Lower lobe of right lung (tissue), 2 donors: ENCODE measurements at regions not wholly inside any gene's neighbourhood (a gene's known extent, or its start where the extent isn't known, plus 50 kb on each side); places are given as distances from the start of the nearest gene placed in this dataset.

ENCODE experiments used
- ATAC-seq, 2 donors: fragments of 200-7000 bp; cut with Tn5 transposase; one replicate each; pipeline ENCODE4 v1.9.1; 2020 to 2022; ENCODE audit warnings: mild to moderate bottlenecking in 2 of 2, moderate library complexity in 2 of 2
- DNase-seq: peaks from one replicate; pipeline ENCODE4 v3.0.0-alpha.2; 2020
- H3K27ac ChIP-seq: fragments of 200-600 bp; one replicate; pipeline ENCODE4 v1.8.0; 2022
- H3K27me3 ChIP-seq: fragments of 200-600 bp; one replicate; pipeline ENCODE4 v1.8.0; 2022; ENCODE audit warnings: low read depth
- H3K36me3 ChIP-seq: fragments of 200-600 bp; one replicate; pipeline ENCODE4 v1.8.0; 2022; ENCODE audit warnings: mild to moderate bottlenecking
- H3K4me1 ChIP-seq: fragments of 200-600 bp; one replicate; pipeline ENCODE4 v1.8.0; 2022
- H3K4me3 ChIP-seq: fragments of 200-600 bp; one replicate; pipeline ENCODE4 v1.8.0; 2022; ENCODE audit warnings: mild to moderate bottlenecking
- H3K9me3 ChIP-seq: fragments of 200-600 bp; one replicate; pipeline ENCODE4 v1.8.0; 2022
- CTCF ChIP-seq: fragments of 200-600 bp; IDR thresholded peaks from one replicate; pipeline ENCODE4 v1.8.0; 2022; ENCODE audit warnings: antibody characterized with exemption, mild to moderate bottlenecking
- intact Hi-C: fragments of 100-400 bp; cut with DNase I; formaldehyde crosslinking; loops from one replicate; pipeline ENCODE4 v1.11.0; 2022
- donor health status: DM: no; HTN: yes; CAD: no; lungs with severe emphysema.

- Histone ChIP-seq H3K4me3 (no peak overlapping the region), H3K4me1 (peaks cover 5% of the 10 kb centered on the region), H3K9me3 (no peaks in the 10 kb centered on the region), H3K27ac (no peak overlapping the region), H3K36me3 (no peaks in the 10 kb centered on the region), H3K27me3 (peaks cover 7% of the 10 kb centered on the region)
- intact Hi-C loops: no loop called here
- no peak for TF ChIP-seq CTCF
- no peak for DNase-seq
- ATAC-seq: peak in 1 of 2 donors; percentile 26
Measured at GRCh38 chr1:203424861-203425662, 50.5 kb upstream of the PRELP start.

GRCh38 chr1:203425663-203425975 is 50.0 kb upstream of the PRELP start:
- Histone ChIP-seq H3K36me3 (no peaks in the 10 kb centered on the region), H3K4me1 (peaks cover 5% of the 10 kb centered on the region), H3K27ac (no peak overlapping the region), H3K9me3 (no peaks in the 10 kb centered on the region), H3K27me3 (peaks cover 7% of the 10 kb centered on the region), H3K4me3 (no peak overlapping the region)
- no peak for TF ChIP-seq CTCF
- no peak for DNase-seq
- intact Hi-C loops: no loop called here
- ATAC-seq: no peak
